Fibroblast of lung (primary cell): ENCODE measurements at regions not wholly inside any gene's neighbourhood (a gene's known extent, or its start where the extent isn't known, plus 50 kb on each side); places are given as distances from the start of the nearest gene placed in this dataset.

ENCODE experiments used
- DNase-seq, 2 donors: peaks; one replicate each; pipeline versions ENCODE4 v3.0.0 to v3.0.0-alpha.2; 2010; ENCODE audit warnings: low read depth in 2 of 2
- H2AFZ ChIP-seq: 2 replicates; pipeline ENCODE4 v1.5.1; 2012; ENCODE audit warnings: low read length, control low read depth, inconsistent platforms
- H3K27ac ChIP-seq: 2 replicates; pipeline ENCODE4 v1.5.1; 2011; ENCODE audit warnings: low read length, control low read depth; ENCODE audit not compliant: insufficient read depth
- H3K27me3 ChIP-seq: 2 replicates; pipeline ENCODE4 v1.5.1; 2011; ENCODE audit warnings: mild to moderate bottlenecking, low read length; ENCODE audit not compliant: control insufficient read depth, insufficient read depth
- H3K36me3 ChIP-seq: 2 replicates; pipeline ENCODE4 v1.5.1; 2011; ENCODE audit warnings: low read length; ENCODE audit not compliant: control insufficient read depth, insufficient read depth
- H3K4me1 ChIP-seq: 2 replicates; pipeline ENCODE4 v1.5.1; 2011; ENCODE audit warnings: low read length; ENCODE audit not compliant: control insufficient read depth, insufficient read depth; ENCODE audit errors: extremely low read depth
- H3K4me2 ChIP-seq: 2 replicates; pipeline ENCODE4 v1.5.1; 2011; ENCODE audit warnings: low read length, control low read depth; ENCODE audit not compliant: insufficient read depth; ENCODE audit errors: extremely low read depth
- H3K4me3 ChIP-seq, 4 experiments: fragments of 200-600 bp in 1 of 4; sonication (generic) in 1 of 4; replicated peaks in 1 of 4; 2 replicates each; pipeline ENCODE4 v1.5.1; 2011 to 2016; ENCODE audit warnings: low read length in 4 of 4, low read depth in 3 of 4, mild to moderate bottlenecking in 3 of 4, control low read depth in 2 of 4, inconsistent platforms in 1 of 4, mixed read lengths in 1 of 4; ENCODE audit not compliant: insufficient read depth in 1 of 4; ENCODE audit errors: control extremely low read depth in 1 of 4
- H3K79me2 ChIP-seq: 2 replicates; pipeline ENCODE4 v1.5.1; 2012; ENCODE audit warnings: mild to moderate bottlenecking, low read length, inconsistent platforms; ENCODE audit not compliant: control insufficient read depth, insufficient read depth
- H3K9ac ChIP-seq: 2 replicates; pipeline ENCODE4 v1.5.1; 2011; ENCODE audit warnings: mild to moderate bottlenecking, low read length, control low read depth; ENCODE audit not compliant: insufficient read depth
- H3K9me3 ChIP-seq: 2 replicates; pipeline ENCODE4 v1.5.1; 2012; ENCODE audit warnings: low read depth, low read length; ENCODE audit not compliant: control insufficient read depth, insufficient read depth
- H4K20me1 ChIP-seq: 2 replicates; pipeline ENCODE4 v1.5.1; 2011; ENCODE audit warnings: low read length; ENCODE audit not compliant: control insufficient read depth, insufficient read depth; ENCODE audit errors: extremely low read depth
- CTCF ChIP-seq, 2 donors: IDR thresholded peaks in 1 of 2; conservative IDR thresholded peaks in 1 of 2; 1 replicate in 1 of 2; 2 replicates in 1 of 2; pipeline ENCODE4 v1.5.1; 2011 to 2012; ENCODE audit warnings: low read length in 2 of 2, control low read depth in 1 of 2, inconsistent platforms in 1 of 2, low read depth in 1 of 2, mild to moderate bottlenecking in 1 of 2
- EZH2 ChIP-seq: IDR thresholded peaks from 2 replicates; pipeline ENCODE4 v1.5.1; 2012; ENCODE audit warnings: low read length, control low read depth, mild to moderate bottlenecking; ENCODE audit errors: missing control alignments

DNA sequence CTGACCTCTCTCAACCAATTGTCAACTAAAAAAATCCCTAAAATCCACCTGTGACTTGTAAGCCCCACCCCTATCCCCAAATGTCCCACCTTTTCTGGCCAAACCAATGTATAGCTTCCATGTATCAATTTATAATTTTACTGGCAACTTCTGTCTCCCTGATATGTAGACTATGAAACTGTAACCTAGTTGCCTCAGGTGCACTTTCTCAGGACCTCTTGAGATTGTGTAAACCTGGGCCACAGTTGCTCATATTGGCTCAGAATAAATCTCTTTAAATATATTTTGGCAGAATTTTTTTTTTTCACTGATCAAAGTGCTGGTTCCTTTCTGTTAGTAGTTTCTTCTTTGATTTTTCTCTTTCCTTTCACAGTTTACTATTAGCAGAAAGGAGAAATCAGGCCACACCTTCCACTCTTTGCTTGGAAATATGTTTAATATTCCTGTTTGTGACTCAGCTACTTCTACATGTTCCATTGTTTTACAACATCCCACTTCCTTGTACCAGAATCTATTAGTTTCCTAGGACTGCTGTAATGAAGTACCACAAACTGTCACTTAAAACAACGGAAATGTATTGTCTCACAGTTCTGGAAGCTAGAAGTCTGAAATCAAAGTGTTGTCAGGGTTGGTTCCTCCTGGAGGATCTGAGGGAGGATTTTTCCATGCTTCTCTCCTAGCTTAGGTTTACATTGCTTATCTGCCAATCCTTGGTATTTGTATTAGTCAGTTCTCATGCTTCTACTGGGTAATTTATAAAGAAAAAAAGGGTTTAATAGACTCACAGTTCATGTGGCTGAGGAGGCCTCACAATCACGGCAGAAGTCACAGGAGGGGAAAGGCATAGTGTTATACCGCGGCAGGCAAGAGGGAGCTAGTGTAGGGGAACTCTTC lies 801.2 kb upstream of the ARPP21 start:
- TF ChIP-seq CTCF (conservative IDR thresholded peaks at IDR 0.05 in 1 of 2, IDR thresholded peaks at IDR 0.05 in 1 of 2; ENCODE audit: low read depth in 1 of 2, low read length in 2 of 2) (no peak), EZH2 (no peak)
- peak in 1 of 2 donors; percentile 23 for DNase-seq
- no peak overlapping the region for H2AFZ ChIP-seq

GRCh38 chr3:34842706-34843480 lies 796.4 kb upstream of the ARPP21 start:
- no peak for TF ChIP-seq EZH2
- no peak for TF ChIP-seq CTCF (conservative IDR thresholded peaks at IDR 0.05 in 1 of 2, IDR thresholded peaks at IDR 0.05 in 1 of 2; ENCODE audit: low read depth in 1 of 2, low read length in 2 of 2)
- H3K9me3 ChIP-seq: no peaks in the 10 kb centered on the region
- no peak overlapping the region for H3K27ac ChIP-seq
- H4K20me1 ChIP-seq: no peaks in the 10 kb centered on the region
- H3K9ac ChIP-seq: no peak overlapping the region
- H3K4me1 ChIP-seq: no peaks in the 10 kb centered on the region
- no peak overlapping the region for H2AFZ ChIP-seq
- H3K4me3 ChIP-seq: no peak overlapping the region
- no peak overlapping the region for H3K4me2 ChIP-seq
- H3K27me3 ChIP-seq: no peaks in the 10 kb centered on the region
- no peaks in the 10 kb centered on the region for H3K79me2 ChIP-seq
- peak in 1 of 2 donors; percentile 10 for DNase-seq
- H3K36me3 ChIP-seq: no peaks in the 10 kb centered on the region

More for the DNA sequence above, 801.2 kb upstream of the ARPP21 start:
- Histone ChIP-seq H3K79me2 (no peaks in the 10 kb centered on the region), H3K9ac (no peak overlapping the region), H3K27me3 (no peaks in the 10 kb centered on the region), H3K4me2 (no peak overlapping the region), H3K4me3 (no peak overlapping the region), H3K9me3 (no peaks in the 10 kb centered on the region), H3K27ac (no peak overlapping the region), H4K20me1 (no peaks in the 10 kb centered on the region), H3K36me3 (no peaks in the 10 kb centered on the region), H3K4me1 (no peaks in the 10 kb centered on the region)

DNA sequence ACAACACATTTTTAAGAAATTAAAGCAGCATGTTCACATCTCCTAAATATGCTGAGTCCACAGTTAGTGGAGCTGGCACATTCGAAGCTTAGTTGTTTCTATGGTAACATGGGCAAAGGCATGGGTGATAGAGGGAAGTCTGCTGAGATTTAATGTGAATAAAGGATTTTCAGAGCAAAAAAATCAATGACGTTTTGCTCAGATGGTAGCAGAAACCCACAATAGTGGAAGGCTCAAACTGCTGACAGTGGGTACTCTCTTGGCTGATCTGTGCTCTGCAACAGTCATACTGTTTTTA lies 795.1 kb upstream of the ARPP21 start:
- H3K79me2 ChIP-seq: no peaks in the 10 kb centered on the region
- H3K9me3 ChIP-seq: no peaks in the 10 kb centered on the region
- H3K27me3 ChIP-seq: no peaks in the 10 kb centered on the region
- no peak overlapping the region for H3K27ac ChIP-seq
- no peaks in the 10 kb centered on the region for H3K4me1 ChIP-seq
- no peak overlapping the region for H2AFZ ChIP-seq
- no peak overlapping the region for H3K4me2 ChIP-seq
- TF ChIP-seq CTCF (conservative IDR thresholded peaks at IDR 0.05 in 1 of 2, IDR thresholded peaks at IDR 0.05 in 1 of 2; ENCODE audit: low read depth in 1 of 2, low read length in 2 of 2) (no peak), EZH2 (no peak)
- no peak overlapping the region for H3K4me3 ChIP-seq
- H4K20me1 ChIP-seq: no peaks in the 10 kb centered on the region
- no peak for DNase-seq
- H3K36me3 ChIP-seq: no peaks in the 10 kb centered on the region
- no peak overlapping the region for H3K9ac ChIP-seq
